ENCODE measurements at regions not wholly inside any gene's neighbourhood (a gene's known extent, or its start where the extent isn't known, plus 50 kb on each side); places are given as distances from the start of the nearest gene placed in this dataset.

- no peaks in the 10 kb centered on the region for H3K36me3 ChIP-seq
- H3K9me3 ChIP-seq: no peaks in the 10 kb centered on the region
- TF ChIP-seq, protein P1, sequence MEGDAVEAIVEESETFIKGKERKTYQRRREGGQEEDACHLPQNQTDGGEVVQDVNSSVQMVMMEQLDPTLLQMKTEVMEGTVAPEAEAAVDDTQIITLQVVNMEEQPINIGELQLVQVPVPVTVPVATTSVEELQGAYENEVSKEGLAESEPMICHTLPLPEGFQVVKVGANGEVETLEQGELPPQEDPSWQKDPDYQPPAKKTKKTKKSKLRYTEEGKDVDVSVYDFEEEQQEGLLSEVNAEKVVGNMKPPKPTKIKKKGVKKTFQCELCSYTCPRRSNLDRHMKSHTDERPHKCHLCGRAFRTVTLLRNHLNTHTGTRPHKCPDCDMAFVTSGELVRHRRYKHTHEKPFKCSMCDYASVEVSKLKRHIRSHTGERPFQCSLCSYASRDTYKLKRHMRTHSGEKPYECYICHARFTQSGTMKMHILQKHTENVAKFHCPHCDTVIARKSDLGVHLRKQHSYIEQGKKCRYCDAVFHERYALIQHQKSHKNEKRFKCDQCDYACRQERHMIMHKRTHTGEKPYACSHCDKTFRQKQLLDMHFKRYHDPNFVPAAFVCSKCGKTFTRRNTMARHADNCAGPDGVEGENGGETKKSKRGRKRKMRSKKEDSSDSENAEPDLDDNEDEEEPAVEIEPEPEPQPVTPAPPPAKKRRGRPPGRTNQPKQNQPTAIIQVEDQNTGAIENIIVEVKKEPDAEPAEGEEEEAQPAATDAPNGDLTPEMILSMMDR (IDR thresholded peaks at IDR 0.05): no peak
- H3K27ac ChIP-seq: no peak overlapping the region
- H3K4me3 ChIP-seq: no peak overlapping the region
- intact Hi-C loops (cut with DNase I; ENCODE audit: low total_unique reads): no loop called here
- H3K27me3 ChIP-seq: no peaks in the 10 kb centered on the region
- no peak for DNase-seq
- no peaks in the 10 kb centered on the region for H3K4me1 ChIP-seq
Observed at GRCh38 chr15:36398212-36398611, 181.2 kb upstream of the CDIN1 start.

DNA sequence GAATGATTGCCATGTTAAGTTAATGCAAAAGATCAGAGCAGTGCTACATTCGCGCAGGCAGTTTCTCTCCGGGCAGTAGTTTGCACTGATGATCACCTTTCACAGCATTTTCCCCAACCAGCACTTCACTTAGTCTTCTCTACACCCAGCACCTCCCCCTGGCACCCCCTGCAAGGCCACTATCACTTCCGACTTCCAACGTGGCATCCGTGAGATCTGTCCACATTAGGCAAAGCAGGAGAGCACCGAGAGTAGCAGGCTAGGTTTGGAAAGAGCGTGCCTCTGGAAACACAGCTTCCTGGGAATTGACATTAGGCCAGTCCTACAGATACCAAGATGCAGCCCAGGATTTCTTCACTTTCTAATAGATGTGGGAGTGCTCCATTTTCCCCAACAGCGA, 180.2 kb upstream of the CDIN1 start:
- no peak for DNase-seq
- TF ChIP-seq POLR2A (IDR thresholded peaks at IDR 0.05): no peak
- TF ChIP-seq, protein P1 (IDR thresholded peaks at IDR 0.05): no peak
- Histone ChIP-seq H3K4me3 (no peak overlapping the region), H3K27ac (no peak overlapping the region), H3K27me3 (no peaks in the 10 kb centered on the region), H3K4me1 (no peaks in the 10 kb centered on the region), H3K36me3 (no peaks in the 10 kb centered on the region), H3K9me3 (no peaks in the 10 kb centered on the region)
- intact Hi-C loops (cut with DNase I; ENCODE audit: low total_unique reads): no loop called here

DNA sequence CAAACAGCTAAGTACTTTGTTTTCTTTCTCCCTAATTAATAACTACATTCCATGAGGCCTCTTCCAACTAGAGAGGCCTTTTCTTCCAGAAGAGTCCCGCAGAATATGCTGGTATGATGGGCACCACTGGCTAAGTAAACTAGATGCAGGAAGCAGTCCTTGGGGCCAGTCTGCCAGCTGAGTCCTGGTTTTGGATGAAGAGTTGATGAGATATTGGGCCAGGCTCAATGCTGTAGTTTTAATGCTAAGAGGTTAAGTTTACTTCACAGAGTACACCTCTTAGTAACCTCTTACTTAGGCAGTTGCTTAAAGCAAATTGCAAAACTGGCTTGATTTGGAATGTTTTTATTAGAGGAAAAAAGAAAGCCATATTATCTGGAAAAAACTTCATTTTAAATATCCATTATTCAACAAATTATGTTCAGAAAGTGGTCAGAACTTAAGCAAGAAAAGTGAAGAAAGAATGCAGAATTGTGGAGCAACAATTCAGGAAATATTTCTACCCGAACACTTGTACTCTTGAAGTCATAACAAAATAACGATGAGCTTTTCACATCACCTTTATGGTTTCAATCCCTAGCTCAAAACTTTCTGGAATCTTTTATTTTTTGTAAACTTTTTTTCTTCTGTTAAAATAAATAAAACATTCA, 178.4 kb upstream of the CDIN1 start:
- DNase-seq: no peak
- Histone ChIP-seq H3K4me3 (peak overlapping the region in 1 of 2 donors; percentile 25), H3K27ac (peak overlapping the region in 1 of 2 donors; percentile 28), H3K9me3 (no peaks in the 10 kb centered on the region), H3K27me3 (no peaks in the 10 kb centered on the region), H3K36me3 (no peaks in the 10 kb centered on the region), H3K4me1 (no peaks in the 10 kb centered on the region)
- TF ChIP-seq, protein P1 (IDR thresholded peaks at IDR 0.05): no peak
- TF ChIP-seq POLR2A (IDR thresholded peaks at IDR 0.05): no peak
- intact Hi-C loops (cut with DNase I; ENCODE audit: low total_unique reads): no loop called here

GRCh38 chr15:36401586-36401966, 177.8 kb upstream of the CDIN1 start:
- no peaks in the 10 kb centered on the region for H3K4me1 ChIP-seq
- H3K27me3 ChIP-seq: no peaks in the 10 kb centered on the region
- intact Hi-C loops (cut with DNase I; ENCODE audit: low total_unique reads): no loop called here
- no peak for DNase-seq
- H3K9me3 ChIP-seq: no peaks in the 10 kb centered on the region
- TF ChIP-seq, protein P1 (IDR thresholded peaks at IDR 0.05): no peak
- TF ChIP-seq POLR2A (IDR thresholded peaks at IDR 0.05): no peak
- peak overlapping the region in 1 of 2 donors; percentile 25 for H3K4me3 ChIP-seq
- H3K27ac ChIP-seq: peak overlapping the region in 1 of 2 donors; percentile 28
- H3K36me3 ChIP-seq: no peaks in the 10 kb centered on the region

DNA sequence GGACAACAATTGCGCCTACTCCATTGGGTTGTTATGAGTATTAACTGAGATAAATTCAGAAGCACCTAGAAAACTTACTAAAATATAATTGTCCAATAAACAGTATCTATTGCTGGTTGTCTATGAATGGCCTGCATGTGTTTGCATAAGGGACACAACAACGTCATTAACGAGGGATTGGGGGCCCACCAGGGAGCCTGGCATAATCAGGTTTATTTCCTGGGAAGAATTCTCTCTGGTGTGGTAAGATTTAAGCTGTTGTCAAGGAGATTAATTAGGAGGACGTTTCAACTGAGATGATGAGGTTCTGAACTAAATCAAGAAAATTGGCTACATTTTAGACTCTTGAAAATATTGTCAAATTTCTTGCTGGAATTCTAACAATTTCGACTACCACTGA, 176.1 kb upstream of the CDIN1 start:
- Histone ChIP-seq H3K9me3 (no peaks in the 10 kb centered on the region), H3K36me3 (no peaks in the 10 kb centered on the region), H3K27me3 (no peaks in the 10 kb centered on the region), H3K4me3 (no peak overlapping the region), H3K4me1 (peaks cover 0 to 4% of the 10 kb centered on the region in 2 donors), H3K27ac (no peak overlapping the region)
- DNase-seq: no peak
- intact Hi-C loops (cut with DNase I; ENCODE audit: low total_unique reads): no loop called here
- no peak for TF ChIP-seq POLR2A (IDR thresholded peaks at IDR 0.05)
- TF ChIP-seq, protein P1 (IDR thresholded peaks at IDR 0.05): no peak
